Peyer's patch (tissue), 4 donors: ENCODE measurements at regions not wholly inside any gene's neighbourhood (a gene's known extent, or its start where the extent isn't known, plus 50 kb on each side); places are given as distances from the start of the nearest gene placed in this dataset.

ENCODE experiments used
- CTCF ChIP-seq, 6 experiments: fragments of 450-650 bp in 4 of 6; fragments of 200-600 bp in 2 of 6; sonication (generic) in 1 of 6; IDR thresholded peaks; one replicate each; pipeline ENCODE4 v1.5.1; 2017 to 2019; ENCODE audit warnings: antibody characterized with exemption in 6 of 6, mild to moderate bottlenecking in 3 of 6, moderate library complexity in 1 of 6
- POLR2A ChIP-seq, 2 donors: fragments of 450-650 bp; IDR thresholded peaks; one replicate each; pipeline ENCODE4 v1.5.1; 2017; ENCODE audit warnings: antibody characterized with exemption in 2 of 2, mild to moderate bottlenecking in 2 of 2, moderate library complexity in 2 of 2

GRCh38 chr16:85378145-85379040 lies 234.7 kb upstream of the GSE1 start:
- no peak for TF ChIP-seq CTCF (IDR thresholded peaks at IDR 0.05)
- TF ChIP-seq POLR2A (IDR thresholded peaks at IDR 0.05), result no peak
